ENCODE measurements at regions not wholly inside any gene's neighbourhood (a gene's known extent, or its start where the extent isn't known, plus 50 kb on each side); places are given as distances from the start of the nearest gene placed in this dataset.

DNA sequence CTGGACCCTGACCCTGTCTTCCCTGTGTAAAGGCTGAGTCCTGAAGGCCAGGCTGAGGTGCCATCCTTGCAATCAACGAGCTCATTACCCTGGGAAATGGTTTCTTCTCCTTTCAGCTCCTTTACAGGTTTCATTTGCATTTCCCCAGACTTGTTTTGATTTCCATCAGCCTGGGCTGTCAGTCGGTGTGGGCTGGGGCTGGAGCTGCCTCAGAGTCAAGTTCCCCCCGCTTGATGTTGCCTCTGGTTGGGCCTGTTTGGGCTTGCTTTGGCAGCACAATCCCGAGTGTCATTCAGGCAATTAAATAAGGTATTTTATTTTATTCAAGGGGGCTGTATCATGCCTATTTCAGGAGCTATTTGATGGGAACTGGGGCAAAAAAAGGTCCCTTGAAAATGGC is 424.9 kb downstream of the INSC start:
- DNase-seq (ENCODE audit: low read depth), result no peak
- TF ChIP-seq, protein P1, sequence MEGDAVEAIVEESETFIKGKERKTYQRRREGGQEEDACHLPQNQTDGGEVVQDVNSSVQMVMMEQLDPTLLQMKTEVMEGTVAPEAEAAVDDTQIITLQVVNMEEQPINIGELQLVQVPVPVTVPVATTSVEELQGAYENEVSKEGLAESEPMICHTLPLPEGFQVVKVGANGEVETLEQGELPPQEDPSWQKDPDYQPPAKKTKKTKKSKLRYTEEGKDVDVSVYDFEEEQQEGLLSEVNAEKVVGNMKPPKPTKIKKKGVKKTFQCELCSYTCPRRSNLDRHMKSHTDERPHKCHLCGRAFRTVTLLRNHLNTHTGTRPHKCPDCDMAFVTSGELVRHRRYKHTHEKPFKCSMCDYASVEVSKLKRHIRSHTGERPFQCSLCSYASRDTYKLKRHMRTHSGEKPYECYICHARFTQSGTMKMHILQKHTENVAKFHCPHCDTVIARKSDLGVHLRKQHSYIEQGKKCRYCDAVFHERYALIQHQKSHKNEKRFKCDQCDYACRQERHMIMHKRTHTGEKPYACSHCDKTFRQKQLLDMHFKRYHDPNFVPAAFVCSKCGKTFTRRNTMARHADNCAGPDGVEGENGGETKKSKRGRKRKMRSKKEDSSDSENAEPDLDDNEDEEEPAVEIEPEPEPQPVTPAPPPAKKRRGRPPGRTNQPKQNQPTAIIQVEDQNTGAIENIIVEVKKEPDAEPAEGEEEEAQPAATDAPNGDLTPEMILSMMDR (IDR thresholded peaks at IDR 0.05; ENCODE audit: low read depth, low read length, missing control alignments), result no peak
- no peak overlapping the region for H3K4me3 ChIP-seq (ENCODE audit: low read depth, low read length)

GRCh38 chr11:15541079-15541478 is 426.4 kb downstream of the INSC start:
- TF ChIP-seq, protein P1 (IDR thresholded peaks at IDR 0.05; ENCODE audit: low read depth, low read length, missing control alignments), result no peak
- no peak overlapping the region for H3K4me3 ChIP-seq (ENCODE audit: low read depth, low read length)
- no peak for DNase-seq (ENCODE audit: low read depth)

DNA sequence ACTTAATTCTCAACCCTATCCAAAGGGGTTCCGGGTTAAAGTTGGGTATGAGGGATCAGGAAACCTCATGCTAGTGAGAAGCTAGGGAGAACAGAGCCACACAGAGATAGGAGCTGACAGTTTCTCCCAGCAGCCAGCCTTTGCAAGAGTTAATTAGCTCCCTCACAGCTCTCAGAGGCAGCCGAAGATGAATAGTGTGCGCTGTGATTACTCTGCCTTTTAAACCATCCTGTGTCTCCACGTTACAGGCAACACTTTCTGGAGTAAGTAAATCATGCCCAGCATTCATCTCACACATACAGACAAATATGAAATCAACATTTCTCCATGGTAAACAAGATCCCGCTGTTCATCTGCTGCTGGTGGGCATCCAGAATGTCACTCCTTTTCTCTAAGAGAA is 429.6 kb downstream of the INSC start:
- TF ChIP-seq, protein P1 (IDR thresholded peaks at IDR 0.05; ENCODE audit: low read depth, low read length, missing control alignments), result no peak
- no peak overlapping the region for H3K4me3 ChIP-seq (ENCODE audit: low read depth, low read length)
- no peak for DNase-seq (ENCODE audit: low read depth)

- DNase-seq (ENCODE audit: low read depth), result no peak
- no peak overlapping the region for H3K4me3 ChIP-seq (ENCODE audit: low read depth, low read length)
- TF ChIP-seq, protein P1 (IDR thresholded peaks at IDR 0.05; ENCODE audit: low read depth, low read length, missing control alignments), result no peak
These were observed 433.0 kb downstream of the INSC start for GRCh38 chr11:15547685-15548084.

GRCh38 chr11:15551901-15552851 is 437.5 kb downstream of the INSC start:
- no peak overlapping the region for H3K4me3 ChIP-seq (ENCODE audit: low read depth, low read length)
- TF ChIP-seq, protein P1 (IDR thresholded peaks at IDR 0.05; ENCODE audit: low read depth, low read length, missing control alignments), result no peak
- no peak for DNase-seq (ENCODE audit: low read depth)

DNA sequence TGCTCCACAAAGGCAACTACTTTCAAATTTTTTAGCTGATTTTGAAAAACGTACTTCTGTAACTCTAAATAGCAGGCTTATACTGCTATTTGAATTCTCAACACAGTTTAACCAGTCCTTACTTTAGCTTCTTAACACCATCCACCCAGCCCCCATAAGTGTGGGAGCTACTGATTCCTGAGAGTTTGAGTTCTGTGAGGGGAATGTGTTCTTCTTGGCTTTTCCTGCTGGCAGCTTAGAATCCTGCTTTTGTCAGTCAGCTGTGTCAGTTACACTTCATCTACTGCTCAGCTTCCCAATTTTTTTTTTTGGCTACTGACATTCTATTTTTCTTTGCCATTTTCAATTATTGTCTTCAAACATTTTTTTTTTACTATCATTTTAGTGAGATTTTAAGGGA is 440.4 kb downstream of the INSC start:
- no peak for DNase-seq (ENCODE audit: low read depth)
- TF ChIP-seq, protein P1 (IDR thresholded peaks at IDR 0.05; ENCODE audit: low read depth, low read length, missing control alignments), result no peak
- no peak overlapping the region for H3K4me3 ChIP-seq (ENCODE audit: low read depth, low read length)
